ENCODE measurements at regions not wholly inside any gene's neighbourhood (a gene's known extent, or its start where the extent isn't known, plus 50 kb on each side); places are given as distances from the start of the nearest gene placed in this dataset.

- no peak for DNase-seq
These were observed 342.6 kb downstream of the LPIN1 start for GRCh38 chr2:12089001-12089400.

GRCh38 chr2:12089496-12089895 is 343.1 kb downstream of the LPIN1 start:
- no peak for DNase-seq

- no peak for DNase-seq
These were observed 343.6 kb downstream of the LPIN1 start for GRCh38 chr2:12090072-12090471.

GRCh38 chr2:12090590-12090989 is 344.2 kb downstream of the LPIN1 start:
- no peak for DNase-seq

GRCh38 chr2:12091201-12091806 is 344.9 kb downstream of the LPIN1 start:
- DNase-seq, result no peak

- no peak for DNase-seq
These were observed 347.7 kb downstream of the LPIN1 start for GRCh38 chr2:12094134-12094533.

- DNase-seq, result no peak
These were observed 349.8 kb downstream of the LPIN1 start for GRCh38 chr2:12096051-12096787.

- no peak for DNase-seq
These were observed 350.5 kb downstream of the LPIN1 start for GRCh38 chr2:12096788-12097449.

- no peak for DNase-seq
These were observed 351.4 kb downstream of the LPIN1 start for GRCh38 chr2:12097859-12098258.

GRCh38 chr2:12099374-12099773 is 352.9 kb downstream of the LPIN1 start:
- no peak for DNase-seq

- DNase-seq, result no peak
These were observed 356.2 kb downstream of the LPIN1 start for GRCh38 chr2:12102679-12103078.

GRCh38 chr2:12105180-12105579 is 358.7 kb downstream of the LPIN1 start:
- DNase-seq, result no peak

GRCh38 chr2:12106440-12107080 is 360.1 kb downstream of the LPIN1 start:
- no peak for DNase-seq

- DNase-seq, result no peak
These were observed 360.9 kb downstream of the LPIN1 start for GRCh38 chr2:12107321-12107720.

- DNase-seq, result no peak
These were observed 361.5 kb downstream of the LPIN1 start for GRCh38 chr2:12107939-12108338.

- no peak for DNase-seq
These were observed 363.1 kb downstream of the LPIN1 start for GRCh38 chr2:12109363-12110017.

GRCh38 chr2:12110074-12110473 is 363.6 kb downstream of the LPIN1 start:
- no peak for DNase-seq

- no peak for DNase-seq
These were observed 364.0 kb downstream of the LPIN1 start for GRCh38 chr2:12110481-12110880.

GRCh38 chr2:12113412-12113811 is 367.0 kb downstream of the LPIN1 start:
- DNase-seq, result no peak

- no peak for DNase-seq
These were observed 368.4 kb downstream of the LPIN1 start for GRCh38 chr2:12114816-12115215.

- no peak for DNase-seq
These were observed 369.9 kb downstream of the LPIN1 start for GRCh38 chr2:12116228-12116750.

- no peak for DNase-seq
These were observed 373.4 kb downstream of the LPIN1 start for GRCh38 chr2:12119841-12120240.

Data from T-helper 9 cell (primary cell).